Transverse colon (tissue), 3 donors: ENCODE measurements at regions not wholly inside any gene's neighbourhood (a gene's known extent, or its start where the extent isn't known, plus 50 kb on each side); places are given as distances from the start of the nearest gene placed in this dataset.

Source experiments
- CTCF ChIP-seq, 5 experiments: fragments of 200-600 bp in 3 of 5; fragments of 450-650 bp in 2 of 5; sonication (generic) in 3 of 5; IDR thresholded peaks; 1 replicate in 2 of 5; 2 replicates in 3 of 5; pipeline ENCODE4 v1.5.1; 2016 to 2017; ENCODE audit warnings: antibody characterized with exemption in 5 of 5, inconsistent platforms in 3 of 5, mild to moderate bottlenecking in 2 of 5, moderate library complexity in 1 of 5
- POLR2A ChIP-seq: fragments of 450-650 bp; IDR thresholded peaks from one replicate; pipeline ENCODE4 v1.6.1; 2016; ENCODE audit warnings: antibody characterized with exemption, mild to moderate bottlenecking, moderate library complexity

DNA sequence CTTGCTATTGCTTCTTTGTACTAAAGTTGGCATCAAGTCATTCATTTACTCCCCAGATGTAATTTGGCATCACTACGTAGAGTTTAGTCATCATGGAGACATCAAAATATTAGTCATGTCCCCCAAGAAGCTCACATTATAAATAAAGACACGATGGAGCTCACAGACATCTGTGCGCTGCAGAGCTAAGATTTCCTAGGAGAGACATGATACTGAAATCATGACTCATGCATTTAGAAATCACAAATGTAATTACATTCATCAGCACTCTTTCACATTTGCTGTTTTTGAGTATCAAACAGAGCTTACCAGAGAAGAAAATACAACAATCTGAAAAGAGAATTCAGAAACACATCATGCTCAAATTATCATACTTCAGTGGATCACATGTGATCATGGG lies 169.8 kb downstream of the LRIG3 start:
- no peak for TF ChIP-seq CTCF (IDR thresholded peaks at IDR 0.05)
- TF ChIP-seq POLR2A: no peak
